A172 (cell line): ENCODE measurements at regions not wholly inside any gene's neighbourhood (a gene's known extent, or its start where the extent isn't known, plus 50 kb on each side); places are given as distances from the start of the nearest gene placed in this dataset.
A peak's percentile ranks its signal among the peaks of the same experiment; 100 is the strongest.

Experiments used
- DNase-seq: peaks from one replicate; pipeline ENCODE4 v3.0.0-alpha.2; 2015; ENCODE audit warnings: low spot score

DNA sequence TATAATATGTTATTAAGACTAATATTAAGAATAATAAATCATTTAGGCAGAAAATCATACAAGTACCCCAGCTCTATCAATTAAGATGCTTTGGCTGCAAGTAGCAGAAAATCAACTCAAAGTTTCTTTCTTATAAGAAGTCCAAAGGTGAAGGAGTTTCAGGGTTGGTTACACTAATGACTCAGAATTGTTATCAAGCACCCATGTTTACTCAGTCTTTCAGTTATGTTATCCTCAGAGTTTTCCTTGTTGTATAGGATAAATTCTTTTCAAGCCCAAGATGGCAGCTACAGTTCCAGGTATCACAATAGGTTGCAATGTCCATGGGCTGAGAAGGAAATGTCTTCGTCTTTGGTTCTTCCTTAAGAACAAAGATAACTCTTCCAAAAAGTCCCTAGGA is 163.6 kb downstream of the TNFSF18 start:
- no peak for DNase-seq

- DNase-seq, result peak; percentile 58
These were observed 157.4 kb downstream of the TNFSF18 start for GRCh38 chr1:172893146-172893841.

DNA sequence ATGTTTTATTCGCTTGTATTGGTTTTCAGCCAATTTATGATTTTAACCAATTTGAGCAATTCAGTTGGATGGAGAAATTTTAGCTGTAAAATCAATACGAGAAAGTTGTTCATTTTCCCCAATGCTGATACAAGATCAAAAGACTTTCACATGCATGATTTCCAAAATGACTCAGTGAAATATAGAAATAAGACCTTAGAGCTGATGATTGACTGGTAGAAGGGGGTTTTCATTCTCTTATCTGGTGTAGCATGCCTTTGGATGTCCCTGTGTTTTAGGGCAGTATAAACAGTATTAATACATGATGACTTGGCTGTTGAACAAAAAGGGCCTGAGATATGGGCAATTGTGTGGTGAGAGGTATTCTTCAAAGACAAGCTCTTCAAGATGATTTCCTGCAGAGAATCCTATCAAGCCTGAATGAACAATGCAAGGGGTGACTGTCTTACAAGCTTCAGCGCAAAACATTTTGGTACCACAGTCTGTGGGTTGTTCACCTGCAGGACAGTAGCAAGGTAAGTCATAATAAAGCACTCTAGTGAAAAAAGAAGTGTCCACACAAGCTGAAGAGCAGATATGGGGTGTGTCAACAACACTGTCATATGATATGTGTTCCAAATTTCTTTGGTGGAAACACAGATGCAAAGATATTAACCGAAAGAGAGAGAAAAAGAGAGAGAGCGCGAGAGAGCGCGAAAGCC is 156.2 kb downstream of the TNFSF18 start:
- no peak for DNase-seq

DNA sequence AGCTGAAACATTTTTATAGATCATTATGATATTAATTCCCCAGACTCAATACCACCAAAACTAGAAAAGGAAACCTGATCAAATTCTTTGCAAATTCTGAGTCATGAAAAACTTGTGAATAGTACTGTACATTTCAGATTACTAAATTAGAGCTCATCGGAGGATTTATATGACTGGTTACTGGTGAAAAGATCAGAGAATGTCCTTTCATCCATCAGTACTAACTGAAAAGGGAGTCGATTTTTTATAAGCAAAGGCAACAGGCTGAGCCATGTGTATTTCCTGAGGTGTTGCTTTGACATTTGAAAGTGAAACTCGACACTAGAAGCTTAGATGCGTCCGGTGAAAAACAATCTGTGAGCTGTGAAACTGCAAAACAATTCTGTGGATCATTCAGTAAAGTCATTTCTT is 155.7 kb downstream of the TNFSF18 start:
- DNase-seq, result no peak

DNA sequence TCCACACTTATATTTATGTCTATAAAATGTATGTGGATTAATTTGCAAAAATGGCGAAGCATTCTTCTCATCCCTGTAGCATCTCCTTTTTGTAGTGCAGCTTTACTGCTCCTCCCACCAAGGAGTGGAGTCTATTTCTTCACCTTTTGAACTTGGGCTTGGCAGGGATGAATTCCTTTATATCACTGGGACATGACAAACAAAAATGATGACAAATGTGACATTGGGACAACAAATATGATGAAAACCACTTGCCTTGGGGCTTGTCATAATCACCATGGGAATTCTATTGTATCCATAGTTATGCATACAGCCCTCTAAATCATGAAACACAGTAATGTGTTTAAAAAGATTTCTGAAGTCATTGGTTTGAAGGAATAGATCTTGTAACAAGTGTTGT is 155.0 kb downstream of the TNFSF18 start:
- no peak for DNase-seq

DNA sequence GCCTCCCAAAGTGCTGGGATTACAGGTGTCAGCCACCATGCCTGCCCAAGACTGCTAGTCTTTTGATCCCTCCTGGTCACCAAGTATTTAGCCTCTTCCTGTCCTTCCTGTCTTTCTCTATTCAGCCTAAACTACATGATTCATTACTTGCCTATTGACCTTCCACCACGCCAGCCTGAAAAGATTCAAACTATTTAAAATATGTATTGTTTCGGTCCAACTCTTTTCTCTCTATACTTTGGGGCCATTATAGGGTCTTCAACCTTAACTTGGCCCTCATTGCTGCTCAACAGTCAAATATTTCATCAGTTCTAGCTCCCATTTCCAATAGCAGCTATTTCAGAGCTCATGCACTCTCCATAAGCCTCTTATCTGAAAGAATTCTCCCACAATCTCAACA is 153.0 kb downstream of the TNFSF18 start:
- peak; percentile 73 for DNase-seq

DNA sequence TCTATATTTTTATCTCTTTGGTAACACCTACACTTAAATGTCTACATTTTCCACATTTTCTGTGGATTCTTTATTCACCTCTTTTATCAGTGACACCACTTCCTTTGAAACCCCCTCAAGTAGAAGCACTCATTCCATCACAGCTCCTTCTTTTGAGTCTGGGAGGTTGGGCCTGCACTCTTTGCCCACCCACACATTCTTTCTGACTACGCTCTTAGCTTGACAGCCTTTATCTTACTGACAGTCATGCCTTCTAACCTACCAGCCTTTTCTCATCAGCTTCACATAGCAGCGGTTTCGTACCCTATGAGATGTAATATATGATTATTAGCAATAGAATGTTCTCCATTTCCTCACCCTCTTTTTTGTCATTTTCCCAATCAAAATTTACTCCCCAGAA is 151.9 kb downstream of the TNFSF18 start:
- DNase-seq, result peak; percentile 54

DNA sequence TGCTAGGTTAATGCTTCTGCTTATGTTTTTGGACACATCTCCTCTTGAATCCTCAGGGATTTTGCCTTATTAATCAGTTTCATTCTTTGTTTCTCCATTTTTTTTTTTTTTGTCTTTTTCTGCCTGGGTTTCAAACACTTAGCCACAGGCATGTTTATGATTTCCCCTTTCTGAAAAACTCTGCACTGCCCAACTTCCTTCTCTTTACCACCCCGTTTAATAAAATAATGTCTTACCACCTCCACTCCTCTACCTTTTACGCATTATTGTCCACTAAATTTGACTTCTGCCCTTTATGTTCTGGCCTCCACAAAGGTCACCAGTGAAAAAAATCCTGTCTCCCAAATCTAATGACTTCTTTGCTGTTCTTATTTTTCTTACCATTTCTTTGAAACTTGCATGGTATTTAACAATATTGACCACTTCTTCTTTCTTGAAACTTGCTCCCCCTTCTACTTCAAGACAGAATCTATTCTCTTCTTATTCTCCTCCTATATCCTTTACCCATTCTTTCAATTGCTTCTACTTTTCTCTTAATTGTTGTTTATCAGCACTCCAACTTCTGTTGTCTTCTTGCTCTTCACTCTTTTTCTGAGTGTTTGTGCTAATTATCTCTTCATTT is 150.3 kb downstream of the TNFSF18 start:
- DNase-seq, result no peak

DNA sequence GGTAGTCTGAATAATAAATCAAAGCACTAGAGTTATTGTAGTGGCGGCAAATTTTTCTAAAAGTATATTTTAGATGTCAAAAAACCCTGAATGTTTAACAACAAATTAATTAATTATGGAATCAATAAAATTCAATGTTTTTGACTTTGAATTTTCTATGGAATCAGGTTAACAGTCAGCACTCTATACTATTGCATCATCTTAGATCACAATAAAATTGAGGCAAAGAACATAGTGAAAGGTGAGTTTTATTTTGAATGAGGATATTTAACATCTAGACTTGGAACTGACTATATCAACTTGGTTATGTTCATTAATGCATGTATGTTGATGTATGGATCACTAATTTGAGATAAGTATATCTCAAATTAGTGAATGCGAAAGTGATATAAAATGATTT is 148.5 kb downstream of the TNFSF18 start:
- no peak for DNase-seq

DNA sequence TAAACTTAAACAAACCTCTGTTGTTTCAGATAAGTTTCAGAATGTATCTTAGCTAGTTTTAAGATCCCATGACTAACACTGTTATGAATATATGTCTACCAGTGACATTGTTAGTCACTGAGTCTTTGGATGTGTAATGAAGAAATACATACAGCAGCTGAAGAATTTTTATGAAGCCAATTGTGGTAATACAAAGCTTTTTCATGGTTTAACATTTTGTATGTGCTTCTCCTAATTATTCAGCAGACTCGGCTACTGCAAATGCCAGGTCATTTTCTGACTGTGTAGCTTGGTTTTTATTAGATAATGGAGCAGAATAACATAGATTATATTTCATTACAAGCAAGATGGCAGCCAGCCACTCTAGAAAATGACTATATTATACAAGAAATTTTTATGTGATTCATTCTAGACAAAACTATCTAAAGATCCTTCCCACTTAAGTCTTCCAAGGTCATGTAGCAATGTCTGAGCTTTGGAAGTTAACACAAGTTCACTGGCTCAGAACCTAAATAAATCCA is 147.8 kb downstream of the TNFSF18 start:
- peak; percentile 80 for DNase-seq

DNA sequence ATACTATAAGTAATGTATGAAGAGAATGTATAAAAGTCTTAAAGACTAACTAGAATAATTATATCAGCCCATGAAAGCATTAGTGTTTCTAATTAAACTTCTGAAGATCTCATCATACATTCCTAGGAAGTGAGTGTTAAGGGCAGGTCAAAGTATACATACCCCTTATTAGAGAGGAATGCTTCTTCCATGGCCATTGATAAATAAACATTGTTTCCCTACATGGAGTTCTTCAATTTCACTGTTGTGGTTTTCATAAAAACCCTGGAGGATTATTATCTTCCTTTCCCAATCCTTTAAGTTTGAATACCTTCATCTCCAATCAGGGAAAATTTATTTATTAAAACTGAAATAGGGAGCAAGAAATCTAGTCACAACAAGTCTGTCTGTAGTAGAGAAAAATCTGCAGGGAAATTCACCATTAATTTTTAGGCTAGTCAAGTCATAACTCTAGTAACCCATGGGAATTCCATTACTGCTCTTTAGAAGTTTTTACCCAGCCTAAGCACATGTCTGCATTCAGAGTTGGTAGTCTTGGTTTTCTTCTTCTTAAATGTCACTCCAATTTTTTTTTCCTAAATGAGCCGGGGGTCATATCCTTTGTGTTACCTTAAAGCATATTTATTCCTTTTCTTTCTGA is 147.0 kb downstream of the TNFSF18 start:
- peak; percentile 81 for DNase-seq

DNA sequence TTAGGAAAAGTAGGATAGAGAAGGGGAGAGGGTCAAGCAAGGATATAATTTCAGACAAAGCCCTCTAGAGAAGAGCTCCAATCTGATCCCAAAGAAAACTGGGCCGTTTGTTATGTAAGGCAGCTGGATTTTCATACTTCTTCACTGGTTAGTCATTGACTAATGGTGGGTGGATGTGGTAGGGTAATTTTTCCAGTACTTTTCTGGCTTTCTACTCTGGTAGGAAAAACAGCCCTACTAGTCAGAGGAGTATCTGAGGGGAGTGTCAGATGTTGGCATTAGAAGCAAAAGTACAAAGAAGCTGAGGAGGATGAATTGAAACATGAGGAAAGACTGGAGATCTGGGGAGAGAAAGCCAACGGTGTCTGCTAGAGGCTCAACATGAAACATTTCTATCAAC is 145.3 kb downstream of the TNFSF18 start:
- no peak for DNase-seq

DNA sequence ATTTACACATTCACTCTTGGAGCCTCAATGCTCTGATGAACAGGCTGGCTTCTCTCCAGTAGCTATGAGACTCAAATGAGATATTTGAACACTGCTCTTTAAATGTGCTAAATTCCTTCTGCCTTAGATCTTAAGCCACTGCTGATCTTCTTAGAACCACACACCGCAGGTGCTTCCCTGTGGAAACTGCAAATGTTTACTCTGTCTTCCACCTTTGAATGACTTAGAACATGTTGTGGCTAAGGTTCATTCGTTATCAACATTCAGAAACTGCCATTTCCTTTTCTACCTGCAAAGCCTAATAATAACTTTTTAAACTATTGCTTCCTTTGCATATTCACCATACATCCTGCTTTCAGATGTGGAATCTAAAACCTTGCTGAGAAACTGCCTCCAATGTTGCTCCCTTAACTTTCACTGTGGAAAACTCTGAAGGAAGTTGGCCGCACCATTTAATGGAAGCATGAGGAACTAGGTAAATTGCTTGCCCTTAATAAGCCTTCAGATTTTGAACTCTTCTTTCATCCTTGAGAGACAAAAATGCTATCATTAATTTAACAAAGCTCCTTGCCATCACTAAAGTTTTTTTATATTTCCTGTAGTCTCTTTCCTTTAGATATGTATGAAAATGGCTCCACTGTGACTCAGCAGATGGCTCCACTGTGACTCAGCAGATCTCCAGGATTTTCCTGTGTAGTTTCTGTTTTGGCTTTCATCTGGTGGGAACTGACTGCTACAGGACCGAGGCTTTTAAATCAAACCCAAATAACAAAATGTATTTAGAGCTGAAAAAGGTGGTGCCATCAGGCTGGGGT is 143.8 kb downstream of the TNFSF18 start:
- peak; percentile 94 for DNase-seq

GRCh38 chr1:172907834-172908326 is 142.9 kb downstream of the TNFSF18 start:
- no peak for DNase-seq

- DNase-seq, result peak; percentile 96
These were observed 141.0 kb downstream of the TNFSF18 start for GRCh38 chr1:172909606-172910326.

- no peak for DNase-seq
These were observed 137.9 kb downstream of the TNFSF18 start for GRCh38 chr1:172912765-172913260.

GRCh38 chr1:172914501-172915144 is 136.1 kb downstream of the TNFSF18 start:
- DNase-seq, result peak; percentile 86

- no peak for DNase-seq
These were observed 135.5 kb downstream of the TNFSF18 start for GRCh38 chr1:172915271-172915670.

- DNase-seq, result peak; percentile 48
These were observed 134.6 kb downstream of the TNFSF18 start for GRCh38 chr1:172916116-172916515.

DNA sequence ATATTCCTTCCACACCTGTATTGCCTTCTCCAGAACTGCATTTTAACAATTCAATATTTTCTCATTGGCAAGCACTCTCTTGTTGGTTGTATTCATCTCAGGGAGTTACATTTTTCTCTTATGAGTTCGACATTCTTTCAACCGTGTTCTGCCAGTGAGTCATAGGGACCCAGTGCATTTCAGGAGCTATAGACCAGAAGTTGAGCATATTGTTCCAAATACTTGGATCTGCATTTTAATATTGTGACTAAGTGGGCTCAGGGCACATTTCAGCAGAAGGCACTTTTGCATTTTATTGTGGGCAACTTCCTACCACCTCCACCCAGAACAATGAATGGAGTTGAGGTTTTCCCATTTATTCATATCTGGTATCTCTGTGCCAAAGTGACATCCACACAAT is 132.8 kb downstream of the TNFSF18 start:
- DNase-seq, result peak; percentile 99
